DOHH2 (cell line): ENCODE measurements at regions not wholly inside any gene's neighbourhood (a gene's known extent, or its start where the extent isn't known, plus 50 kb on each side); places are given as distances from the start of the nearest gene placed in this dataset.

Source experiments
- H3F3A ChIP-seq: fragments of 200-600 bp; sonication (generic), shearing (Covaris generic); 2 replicates; pipeline ENCODE4 v1.6.0; 2016; ENCODE audit warnings: antibody characterized with exemption, mild to moderate bottlenecking; ENCODE audit not compliant: control insufficient read depth, insufficient read depth
- H3K27ac ChIP-seq: fragments of 200-600 bp; sonication (generic); 2 replicates; pipeline ENCODE4 v1.5.1; 2014; ENCODE audit warnings: low read depth, mild to moderate bottlenecking, low read length, moderate library complexity
- H3K27me3 ChIP-seq: fragments of 200-600 bp; sonication (generic); 2 replicates; pipeline ENCODE4 v1.6.1; 2014; ENCODE audit warnings: mild to moderate bottlenecking, low read length, mixed read lengths; ENCODE audit not compliant: control insufficient read depth
- H3K36me3 ChIP-seq: fragments of 200-600 bp; sonication (generic); 2 replicates; pipeline ENCODE4 v1.6.1; 2014; ENCODE audit warnings: mild to moderate bottlenecking, low read length, moderate library complexity, mixed read lengths; ENCODE audit not compliant: control insufficient read depth
- H3K4me1 ChIP-seq: fragments of 200-600 bp; sonication (generic); 2 replicates; pipeline ENCODE4 v1.6.1; 2014; ENCODE audit warnings: mild to moderate bottlenecking, low read length, mixed read lengths; ENCODE audit not compliant: control insufficient read depth
- H3K4me2 ChIP-seq: fragments of 200-600 bp; sonication (generic); 2 replicates; pipeline ENCODE4 v1.6.0; 2014; ENCODE audit warnings: mild to moderate bottlenecking, low read length, moderate library complexity
- H3K4me3 ChIP-seq: fragments of 200-600 bp; sonication (generic); 2 replicates; pipeline ENCODE4 v1.5.1; 2014; ENCODE audit warnings: mild to moderate bottlenecking, low read length, mixed read lengths
- H3K79me2 ChIP-seq: fragments of 200-600 bp; sonication (generic); 2 replicates; pipeline ENCODE4 v1.6.1; 2014; ENCODE audit warnings: mild to moderate bottlenecking, low read length, mixed read lengths; ENCODE audit not compliant: control insufficient read depth
- H3K9me2 ChIP-seq: fragments of 200-600 bp; sonication (generic); replicated peaks from 2 replicates; pipeline ENCODE4 v1.6.1; 2014; ENCODE audit warnings: mild to moderate bottlenecking, low read length, mixed read lengths; ENCODE audit not compliant: control insufficient read depth
- H3K9me3 ChIP-seq: fragments of 200-600 bp; sonication (generic); 2 replicates; pipeline ENCODE4 v1.6.1; 2014; ENCODE audit warnings: antibody characterized with exemption, low read length, mixed read lengths; ENCODE audit not compliant: control insufficient read depth, insufficient read depth
- H4K20me1 ChIP-seq: fragments of 200-600 bp; sonication (generic); 2 replicates; pipeline ENCODE4 v1.6.0; 2014; ENCODE audit warnings: low read depth, mild to moderate bottlenecking, antibody characterized with exemption, low read length, moderate library complexity; ENCODE audit not compliant: control insufficient read depth, insufficient read depth
- CTCF ChIP-seq: fragments of 200-600 bp; sonication (generic); IDR thresholded peaks from one replicate; pipeline ENCODE4 v1.5.1; 2014; ENCODE audit warnings: antibody characterized with exemption, mild to moderate bottlenecking, low read depth, low read length; ENCODE audit not compliant: poor library complexity, severe bottlenecking
- EZH2phosphoT487 ChIP-seq: fragments of 200-600 bp; sonication (generic); IDR thresholded peaks from 2 replicates; pipeline ENCODE4 v1.6.1; 2017; ENCODE audit warnings: borderline replicate concordance, mild to moderate bottlenecking, antibody characterized with exemption, low read length, moderate library complexity, mixed read lengths

GRCh38 chr13:44241638-44242037 lies 132.0 kb upstream of the SERP2 start:
- Histone ChIP-seq H3K9me2 (no peaks in the 10 kb centered on the region), H3K9me3 (no peaks in the 10 kb centered on the region), H3K4me1 (peaks cover 74% of the 10 kb centered on the region), H3F3A (no peaks in the 10 kb centered on the region), H3K36me3 (peaks cover 10% of the 10 kb centered on the region), H3K4me2 (peak overlapping the region; percentile 64; the same call in 1 of the 2 replicates), H4K20me1 (no peaks in the 10 kb centered on the region), H3K79me2 (no peaks in the 10 kb centered on the region), H3K4me3 (no peak overlapping the region), H3K27ac (no peak overlapping the region), H3K27me3 (no peaks in the 10 kb centered on the region)
- TF ChIP-seq EZH2phosphoT487 (no peak), CTCF (no peak)

GRCh38 chr13:44242766-44243165 lies 130.9 kb upstream of the SERP2 start:
- H3K4me2 ChIP-seq: peak overlapping the region; percentile 64
- H3K4me3 ChIP-seq: peak overlapping the region; percentile 50
- TF ChIP-seq EZH2phosphoT487 (no peak), CTCF (no peak)

GRCh38 chr13:44243198-44243857 lies 130.3 kb upstream of the SERP2 start:
- H3K4me3 ChIP-seq: peak overlapping the region; percentile 50
- H3K79me2 ChIP-seq: no peaks in the 10 kb centered on the region
- no peaks in the 10 kb centered on the region for H3F3A ChIP-seq
- H3K4me2 ChIP-seq: peak overlapping the region; percentile 64
- H4K20me1 ChIP-seq: no peaks in the 10 kb centered on the region
- no peaks in the 10 kb centered on the region for H3K9me2 ChIP-seq
- H3K9me3 ChIP-seq: no peaks in the 10 kb centered on the region
- peaks cover 68% of the 10 kb centered on the region for H3K4me1 ChIP-seq
- peaks cover 10% of the 10 kb centered on the region for H3K36me3 ChIP-seq
- peak overlapping the region; percentile 69 for H3K27ac ChIP-seq
- no peaks in the 10 kb centered on the region for H3K27me3 ChIP-seq
- TF ChIP-seq EZH2phosphoT487 (no peak), CTCF (peak; percentile 73)

More at GRCh38 chr13:44242766-44243165, 130.9 kb upstream of the SERP2 start:
- no peaks in the 10 kb centered on the region for H4K20me1 ChIP-seq
- peaks cover 10% of the 10 kb centered on the region for H3K36me3 ChIP-seq
- H3K27ac ChIP-seq: peak overlapping the region; percentile 69
- H3K4me1 ChIP-seq: peaks cover 69% of the 10 kb centered on the region
- H3K79me2 ChIP-seq: no peaks in the 10 kb centered on the region
- no peaks in the 10 kb centered on the region for H3K9me2 ChIP-seq
- H3F3A ChIP-seq: no peaks in the 10 kb centered on the region
- no peaks in the 10 kb centered on the region for H3K27me3 ChIP-seq
- no peaks in the 10 kb centered on the region for H3K9me3 ChIP-seq
